ENCODE measurements at regions not wholly inside any gene's neighbourhood (a gene's known extent, or its start where the extent isn't known, plus 50 kb on each side); places are given as distances from the start of the nearest gene placed in this dataset.

DNA sequence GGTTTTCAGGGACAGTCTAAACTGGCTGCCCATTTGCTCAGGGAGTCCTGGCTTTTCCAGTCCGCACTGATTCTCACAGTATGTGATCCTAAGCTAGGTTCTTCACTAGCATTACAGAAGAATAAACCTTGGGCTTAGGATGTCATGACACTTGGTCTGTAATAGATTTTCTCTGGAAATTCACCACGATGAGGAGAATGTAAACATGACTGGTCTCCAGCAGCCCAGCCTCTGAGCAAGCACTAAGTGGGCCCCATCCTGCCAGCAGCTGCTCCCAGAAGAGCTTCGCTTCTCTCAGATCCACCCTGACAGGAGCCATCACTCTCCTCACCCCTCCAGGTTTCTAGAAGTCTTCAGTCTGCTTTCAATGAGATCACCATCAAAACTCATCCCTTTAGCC, 103.7 kb upstream of the ZPBP start:
- no peak overlapping the region for H2BK5ac ChIP-seq (ENCODE audit: low read depth, low read length, poor library complexity, severe bottlenecking)
- H3K27ac ChIP-seq (ENCODE audit: insufficient read depth, low read length), result no peak overlapping the region
- no peak overlapping the region for H2AK5ac ChIP-seq (ENCODE audit: low read depth, low read length)
- intact Hi-C loops (cut with micrococcal nuclease) (no loop called here), dilution Hi-C loops (cut with HindIII; ENCODE audit: low sequenced_read_pairs, unreplicated experiment) (no loop called here), in situ Hi-C loops (cut with MboI; ENCODE audit: low sequenced_read_pairs) (no loop called here)
- H2BK20ac ChIP-seq (ENCODE audit: low read depth, low read length), result no peak overlapping the region
- H3K4me1 ChIP-seq (ENCODE audit: control insufficient read depth, insufficient read depth, low read length), result no peaks in the 10 kb centered on the region
- no TSS peak for BruUV-seq (replicated peaks)
- no peak for TF ChIP-seq MAFK (IDR thresholded peaks at IDR 0.05; ENCODE audit: low read depth, low read length)
- TF ChIP-seq, protein P1, sequence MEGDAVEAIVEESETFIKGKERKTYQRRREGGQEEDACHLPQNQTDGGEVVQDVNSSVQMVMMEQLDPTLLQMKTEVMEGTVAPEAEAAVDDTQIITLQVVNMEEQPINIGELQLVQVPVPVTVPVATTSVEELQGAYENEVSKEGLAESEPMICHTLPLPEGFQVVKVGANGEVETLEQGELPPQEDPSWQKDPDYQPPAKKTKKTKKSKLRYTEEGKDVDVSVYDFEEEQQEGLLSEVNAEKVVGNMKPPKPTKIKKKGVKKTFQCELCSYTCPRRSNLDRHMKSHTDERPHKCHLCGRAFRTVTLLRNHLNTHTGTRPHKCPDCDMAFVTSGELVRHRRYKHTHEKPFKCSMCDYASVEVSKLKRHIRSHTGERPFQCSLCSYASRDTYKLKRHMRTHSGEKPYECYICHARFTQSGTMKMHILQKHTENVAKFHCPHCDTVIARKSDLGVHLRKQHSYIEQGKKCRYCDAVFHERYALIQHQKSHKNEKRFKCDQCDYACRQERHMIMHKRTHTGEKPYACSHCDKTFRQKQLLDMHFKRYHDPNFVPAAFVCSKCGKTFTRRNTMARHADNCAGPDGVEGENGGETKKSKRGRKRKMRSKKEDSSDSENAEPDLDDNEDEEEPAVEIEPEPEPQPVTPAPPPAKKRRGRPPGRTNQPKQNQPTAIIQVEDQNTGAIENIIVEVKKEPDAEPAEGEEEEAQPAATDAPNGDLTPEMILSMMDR (conservative IDR thresholded peaks at IDR 0.05; ENCODE audit: low read depth, low read length), result no peak
- TF ChIP-seq, protein P2, sequence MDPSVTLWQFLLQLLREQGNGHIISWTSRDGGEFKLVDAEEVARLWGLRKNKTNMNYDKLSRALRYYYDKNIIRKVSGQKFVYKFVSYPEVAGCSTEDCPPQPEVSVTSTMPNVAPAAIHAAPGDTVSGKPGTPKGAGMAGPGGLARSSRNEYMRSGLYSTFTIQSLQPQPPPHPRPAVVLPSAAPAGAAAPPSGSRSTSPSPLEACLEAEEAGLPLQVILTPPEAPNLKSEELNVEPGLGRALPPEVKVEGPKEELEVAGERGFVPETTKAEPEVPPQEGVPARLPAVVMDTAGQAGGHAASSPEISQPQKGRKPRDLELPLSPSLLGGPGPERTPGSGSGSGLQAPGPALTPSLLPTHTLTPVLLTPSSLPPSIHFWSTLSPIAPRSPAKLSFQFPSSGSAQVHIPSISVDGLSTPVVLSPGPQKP (IDR thresholded peaks at IDR 0.05; ENCODE audit: borderline replicate concordance, low read depth, low read length), result no peak
- no peak for TF ChIP-seq CEBPB (IDR thresholded peaks at IDR 0.05; ENCODE audit: low read depth, low read length)
- no peak for TF ChIP-seq NFE2L2 (IDR thresholded peaks at IDR 0.05; ENCODE audit: low read depth, low read length)
- TF ChIP-seq FOS (IDR thresholded peaks at IDR 0.05; ENCODE audit: low read depth, low read length), result no peak
- TF ChIP-seq MAZ (IDR thresholded peaks at IDR 0.05; ENCODE audit: borderline replicate concordance, low read depth, low read length), result no peak
- TF ChIP-seq RAD21 (IDR thresholded peaks at IDR 0.05; ENCODE audit: low read length), result no peak
- no peak for TF ChIP-seq SMC3 (IDR thresholded peaks at IDR 0.05; ENCODE audit: low read depth, low read length)
- TF ChIP-seq CHD1 (IDR thresholded peaks at IDR 0.05; ENCODE audit: low read depth, low read length), result no peak
- no peak for TF ChIP-seq RCOR1 (IDR thresholded peaks at IDR 0.05; ENCODE audit: insufficient replicate concordance, low read length)
- no peak for TF ChIP-seq RFX5 (IDR thresholded peaks at IDR 0.05; ENCODE audit: low read depth, low read length)
- no peak for TF ChIP-seq POLR2A (IDR thresholded peaks at IDR 0.05; ENCODE audit: low read depth, low read length)
- no peak for TF ChIP-seq MXI1 (IDR thresholded peaks at IDR 0.05; ENCODE audit: borderline replicate concordance, low read depth, low read length)
- TF ChIP-seq BHLHE40 (IDR thresholded peaks at IDR 0.05; ENCODE audit: low read depth, low read length), result no peak
- TF ChIP-seq, protein P3, sequence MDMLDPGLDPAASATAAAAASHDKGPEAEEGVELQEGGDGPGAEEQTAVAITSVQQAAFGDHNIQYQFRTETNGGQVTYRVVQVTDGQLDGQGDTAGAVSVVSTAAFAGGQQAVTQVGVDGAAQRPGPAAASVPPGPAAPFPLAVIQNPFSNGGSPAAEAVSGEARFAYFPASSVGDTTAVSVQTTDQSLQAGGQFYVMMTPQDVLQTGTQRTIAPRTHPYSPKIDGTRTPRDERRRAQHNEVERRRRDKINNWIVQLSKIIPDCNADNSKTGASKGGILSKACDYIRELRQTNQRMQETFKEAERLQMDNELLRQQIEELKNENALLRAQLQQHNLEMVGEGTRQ (IDR thresholded peaks at IDR 0.05; ENCODE audit: low read depth, low read length), result no peak
- no peak overlapping the region for H3K23ac ChIP-seq (ENCODE audit: low read depth, low read length)
- CTCF ChIA-PET, result interaction anchor here (1.0 kb wide), 1 partner anchor 8 kb away, joined by 3 read pairs; no protein-coding TSS in a partner anchor
- no peaks in the 10 kb centered on the region for H3K79me1 ChIP-seq (ENCODE audit: low read depth in 1 of 2, low read length in 2 of 2)
- ATAC-seq (ENCODE audit: low read depth), result no peak
- no peaks in the 10 kb centered on the region for H3K36me3 ChIP-seq (ENCODE audit: control insufficient read depth, insufficient read depth, low read length)
- no peak overlapping the region for H4K91ac ChIP-seq (ENCODE audit: insufficient read depth, low read depth, low read length)
- POLR2A ChIA-PET (ENCODE audit: unreplicated experiment), result no interaction called here
- H3K9ac ChIP-seq (ENCODE audit: low read depth, low read length), result no peak overlapping the region
- no peak overlapping the region for H2BK120ac ChIP-seq (ENCODE audit: low read depth, low read length)
- H3K9me3 ChIP-seq (ENCODE audit: control insufficient read depth, insufficient read depth, low read length), result no peaks in the 10 kb centered on the region; the same call in 1 of the 2 replicates
- no peak overlapping the region for H4K8ac ChIP-seq (ENCODE audit: low read depth in 2 of 2, low read length in 2 of 2)
- H3K4ac ChIP-seq (ENCODE audit: low read depth, low read length), result no peak overlapping the region
- no peak overlapping the region for H2AK9ac ChIP-seq (replicated peaks; ENCODE audit: low read depth, low read length, poor library complexity)
- no peaks in the 10 kb centered on the region for H3K27me3 ChIP-seq (ENCODE audit: control insufficient read depth, insufficient read depth, low read length)
- no peaks in the 10 kb centered on the region for H4K20me1 ChIP-seq (ENCODE audit: insufficient read depth, low read length)
- H3K4me2 ChIP-seq (ENCODE audit: low read depth, low read length), result no peak overlapping the region
- no peak overlapping the region for H3K14ac ChIP-seq (replicated peaks; ENCODE audit: low read depth, low read length)
- H3K4me3 ChIP-seq (ENCODE audit: insufficient read depth, low read depth, low read length), result no peak overlapping the region
- DNase-seq, result no peak
- H3K18ac ChIP-seq (ENCODE audit: low read depth, low read length), result no peak overlapping the region
- no peak overlapping the region for H3K56ac ChIP-seq (ENCODE audit: extremely low read depth, insufficient read depth, low read length)
- 33% methylated on average over 1 of the region's 3 CpGs; no CpG with 5 or more reads in 1 of the 2 experiments for WGBS, 2 experiments (ENCODE audit: extremely low coverage in 2 of 2, insufficient read length in 1 of 2)
- H3K9me1 ChIP-seq (ENCODE audit: insufficient read depth, low read length), result no peaks in the 10 kb centered on the region
- no peak overlapping the region for H2AFZ ChIP-seq (replicated peaks; ENCODE audit: low read length, poor library complexity)
- no peak overlapping the region for H4K5ac ChIP-seq (ENCODE audit: low read depth, low read length)
- H2BK15ac ChIP-seq (ENCODE audit: low read depth, low read length), result no peak overlapping the region
